ENCODE measurements at regions not wholly inside any gene's neighbourhood (a gene's known extent, or its start where the extent isn't known, plus 50 kb on each side); places are given as distances from the start of the nearest gene placed in this dataset.
"Not testable (repeated sequence)": the region's sequence is repeated elsewhere in the genome, so short reads cannot be mapped to it uniquely, and the experiment has no call there.

GRCh38 chr21:7943534-7943933 lies 2577.8 kb upstream of the TPTE start:
- peaks cover 0 to 49% of the 10 kb centered on the region in 2 donors for H3K36me3 Mint-ChIP-seq
- not testable (repeated sequence) for ATAC-seq (ENCODE audit: low read depth in 2 of 2); H3K27ac Mint-ChIP-seq; DNase-seq; H3K27me3 Mint-ChIP-seq; H3K4me3 Mint-ChIP-seq
- peaks cover 0 to 37% (median 0%) of the 10 kb centered on the region in 3 donors for H3K4me1 Mint-ChIP-seq
- peaks cover 0 to 100% (median 0%) of the 10 kb centered on the region in 7 donors for H3K9me3 Mint-ChIP-seq

- peaks cover 0 to 100% (median 0%) of the 10 kb centered on the region in 7 donors for H3K9me3 Mint-ChIP-seq
- H3K36me3 Mint-ChIP-seq, result peaks cover 0 to 69% of the 10 kb centered on the region in 2 donors
- no peak overlapping the region for H3K4me3 Mint-ChIP-seq
- no peaks in the 10 kb centered on the region for H3K27me3 Mint-ChIP-seq
- H3K4me1 Mint-ChIP-seq, result peaks cover 0 to 23% (median 0%) of the 10 kb centered on the region in 3 donors
- no peak overlapping the region for H3K27ac Mint-ChIP-seq
- ATAC-seq (ENCODE audit: low read depth in 2 of 2) (no peak), DNase-seq (no peak)
These were observed 2574.0 kb upstream of the TPTE start for GRCh38 chr21:7947422-7947821.

GRCh38 chr21:7948727-7949126 lies 2572.7 kb upstream of the TPTE start:
- Mint-ChIP-seq H3K4me1 (peaks cover 0 to 18% (median 0%) of the 10 kb centered on the region in 3 donors), H3K27ac (peak overlapping the region in 1 of 6 donors; percentile 25), H3K9me3 (peaks cover 0 to 100% (median 0%) of the 10 kb centered on the region in 7 donors), H3K36me3 (peaks cover 0 to 71% of the 10 kb centered on the region in 2 donors)
- ATAC-seq (ENCODE audit: low read depth in 2 of 2); H3K27me3 Mint-ChIP-seq; H3K4me3 Mint-ChIP-seq; DNase-seq: not testable (repeated sequence)

GRCh38 chr21:7949882-7950281 lies 2571.5 kb upstream of the TPTE start:
- peaks cover 0 to 71% of the 10 kb centered on the region in 2 donors for H3K36me3 Mint-ChIP-seq
- H3K9me3 Mint-ChIP-seq, result peaks cover 0 to 100% (median 0%) of the 10 kb centered on the region in 7 donors
- not testable (repeated sequence) for H3K27me3 Mint-ChIP-seq; ATAC-seq (ENCODE audit: low read depth in 2 of 2); DNase-seq; H3K4me3 Mint-ChIP-seq; H3K27ac Mint-ChIP-seq
- peaks cover 0 to 12% (median 0%) of the 10 kb centered on the region in 3 donors for H3K4me1 Mint-ChIP-seq

DNA sequence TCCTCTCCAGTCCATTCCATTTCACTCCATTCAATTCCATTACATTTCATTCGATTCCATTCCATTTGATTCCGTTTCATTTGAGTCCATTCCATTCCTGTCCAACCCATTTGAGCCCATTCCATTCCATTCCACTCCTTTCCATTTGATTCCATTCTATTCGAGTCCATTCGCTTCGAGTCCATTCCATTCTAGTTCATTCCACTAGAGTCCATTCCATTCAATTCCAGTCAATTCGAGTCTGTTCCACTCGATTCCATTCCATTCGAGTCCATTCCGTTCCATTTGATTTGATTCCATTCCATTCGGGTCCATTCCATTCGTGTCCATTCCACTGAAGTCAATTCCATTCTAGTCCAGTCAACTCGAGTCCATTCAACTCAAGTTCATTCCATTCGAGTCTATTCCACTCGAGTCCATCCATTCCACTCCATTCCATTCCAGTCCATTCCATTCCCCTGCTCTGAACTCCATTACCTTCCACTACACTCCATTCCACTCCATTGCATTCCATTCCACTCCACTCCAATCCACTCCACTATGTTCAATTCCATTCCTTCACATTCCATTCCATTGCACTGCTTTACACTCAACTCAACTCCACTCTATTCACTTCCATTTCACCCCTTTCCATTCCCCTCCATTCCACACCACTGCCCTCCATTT lies 2569.4 kb upstream of the TPTE start:
- Mint-ChIP-seq H3K27me3 (no peaks in the 10 kb centered on the region), H3K4me1 (peaks cover 0 to 14% (median 0%) of the 10 kb centered on the region in 3 donors), H3K27ac (no peak overlapping the region), H3K4me3 (no peak overlapping the region), H3K36me3 (peaks cover 0 to 80% of the 10 kb centered on the region in 2 donors), H3K9me3 (peaks cover 0 to 99% (median 0%) of the 10 kb centered on the region in 7 donors)
- no peak for DNase-seq
- ATAC-seq (ENCODE audit: low read depth in 2 of 2), result no peak

DNA sequence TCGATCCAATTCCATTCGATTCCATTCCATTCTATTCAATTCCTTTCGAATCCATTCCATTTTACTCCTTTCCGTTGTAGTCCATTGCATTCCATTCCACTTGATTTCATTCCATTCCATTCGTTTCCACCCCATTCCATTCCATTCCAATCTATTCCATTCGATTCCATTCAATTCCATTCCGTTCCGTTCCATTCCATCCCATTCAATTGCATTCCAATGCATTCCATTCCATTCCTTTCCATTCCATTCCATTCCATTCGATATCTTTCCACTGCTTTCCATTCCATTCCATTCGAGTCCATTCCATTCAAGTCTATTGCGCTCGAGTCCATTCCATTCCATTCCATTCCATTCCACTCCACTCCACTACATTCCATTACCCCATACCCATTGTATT lies 2568.7 kb upstream of the TPTE start:
- no peak for ATAC-seq (ENCODE audit: low read depth in 2 of 2)
- H3K4me1 Mint-ChIP-seq, result peaks cover 0 to 15% (median 0%) of the 10 kb centered on the region in 3 donors
- H3K9me3 Mint-ChIP-seq, result peaks cover 0 to 99% (median 0%) of the 10 kb centered on the region in 7 donors
- no peak overlapping the region for H3K27ac Mint-ChIP-seq
- no peak for DNase-seq
- H3K27me3 Mint-ChIP-seq, result no peaks in the 10 kb centered on the region
- no peak overlapping the region for H3K4me3 Mint-ChIP-seq
- peaks cover 0 to 80% of the 10 kb centered on the region in 2 donors for H3K36me3 Mint-ChIP-seq

DNA sequence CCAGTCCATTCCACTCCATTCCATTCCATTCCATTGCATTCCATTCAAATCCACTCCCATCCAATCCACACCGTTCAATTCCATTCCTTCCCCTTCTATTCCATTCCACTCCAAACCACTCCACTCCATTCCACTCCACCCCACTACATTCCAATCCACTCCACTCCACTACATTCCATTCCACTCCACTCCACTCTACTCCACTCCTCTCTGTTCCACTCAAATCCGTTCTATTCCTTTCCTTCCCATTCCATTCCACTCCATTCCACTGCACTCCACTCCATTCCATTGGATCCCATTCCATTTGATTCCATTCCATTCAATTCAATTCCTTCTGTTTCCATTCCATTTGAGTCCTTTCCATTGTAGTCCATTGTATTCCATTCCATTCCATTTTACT lies 2568.3 kb upstream of the TPTE start:
- no peak for ATAC-seq (ENCODE audit: low read depth in 2 of 2)
- H3K9me3 Mint-ChIP-seq, result peaks cover 0 to 99% (median 0%) of the 10 kb centered on the region in 7 donors
- H3K4me3 Mint-ChIP-seq, result no peak overlapping the region
- no peak overlapping the region for H3K27ac Mint-ChIP-seq
- no peak for DNase-seq
- H3K4me1 Mint-ChIP-seq, result peaks cover 0 to 18% (median 0%) of the 10 kb centered on the region in 3 donors
- H3K27me3 Mint-ChIP-seq, result no peaks in the 10 kb centered on the region
- peaks cover 0 to 79% of the 10 kb centered on the region in 2 donors for H3K36me3 Mint-ChIP-seq

DNA sequence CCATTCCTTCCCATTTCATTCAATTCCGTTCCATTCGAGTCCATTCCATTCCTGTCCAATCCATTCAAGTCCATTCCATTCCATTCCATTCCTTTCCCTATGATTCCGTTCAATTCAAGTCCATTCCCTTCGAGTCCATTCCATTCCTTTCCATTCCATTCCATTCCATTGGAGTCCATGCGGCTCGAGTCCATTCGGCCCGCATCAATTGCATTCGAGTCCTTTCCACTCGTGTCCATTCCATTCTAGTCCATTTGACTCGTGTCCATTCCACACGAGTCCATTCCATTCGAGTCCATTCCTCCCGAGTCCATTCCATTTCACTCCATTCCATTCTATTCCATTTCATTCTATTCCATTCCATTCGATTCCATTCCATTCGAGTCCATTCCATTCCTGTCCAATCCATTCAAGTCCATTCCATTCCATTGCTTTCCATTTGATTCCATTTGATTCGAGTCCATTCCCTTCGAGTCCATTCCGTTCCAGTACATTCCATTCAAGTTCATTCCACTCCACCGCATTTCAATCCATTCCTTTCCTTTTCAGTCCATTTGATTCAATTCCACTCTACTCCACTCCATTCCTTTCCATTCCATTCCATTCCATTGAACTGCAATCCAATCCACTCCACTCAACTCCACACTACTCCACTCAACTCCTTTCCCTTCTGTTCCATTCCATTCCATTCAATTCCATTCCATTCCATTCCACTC lies 2565.9 kb upstream of the TPTE start:
- H3K36me3 Mint-ChIP-seq, result peaks cover 0 to 62% of the 10 kb centered on the region in 2 donors
- H3K9me3 Mint-ChIP-seq, result peaks cover 13 to 93% (median 17%) of the 10 kb centered on the region in 7 donors
- ATAC-seq (ENCODE audit: low read depth in 2 of 2); H3K27me3 Mint-ChIP-seq; DNase-seq; H3K4me3 Mint-ChIP-seq: not testable (repeated sequence)
- peaks cover 0 to 18% (median 0%) of the 10 kb centered on the region in 3 donors for H3K4me1 Mint-ChIP-seq
- H3K27ac Mint-ChIP-seq, result peak overlapping the region in 1 of 6 donors; percentile 27

DNA sequence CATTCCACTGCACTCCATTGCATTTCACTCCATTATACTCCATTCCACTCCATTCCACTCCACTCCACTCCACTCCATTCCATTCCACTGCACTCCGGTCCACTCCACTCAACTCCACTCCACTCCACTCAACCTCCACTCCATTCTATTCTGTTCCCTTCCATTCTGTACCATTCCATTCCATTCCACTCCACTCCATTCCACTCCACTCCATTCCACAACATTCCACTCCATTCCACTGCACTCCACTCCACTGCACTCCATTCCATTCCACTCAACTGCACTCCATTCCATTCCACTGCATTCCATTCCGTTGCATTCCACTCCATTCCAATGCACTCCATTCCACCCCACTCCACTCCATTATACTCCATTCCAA lies 2565.3 kb upstream of the TPTE start:
- not testable (repeated sequence) for H3K27ac Mint-ChIP-seq; ATAC-seq (ENCODE audit: low read depth in 2 of 2); H3K4me3 Mint-ChIP-seq; DNase-seq; H3K27me3 Mint-ChIP-seq
- H3K4me1 Mint-ChIP-seq, result peaks cover 0 to 18% (median 0%) of the 10 kb centered on the region in 3 donors
- H3K9me3 Mint-ChIP-seq, result peaks cover 18 to 93% (median 22%) of the 10 kb centered on the region in 7 donors
- H3K36me3 Mint-ChIP-seq, result peaks cover 0 to 56% of the 10 kb centered on the region in 2 donors

- Mint-ChIP-seq H3K4me3 (peak overlapping the region in 1 of 8 donors; percentile 61), H3K4me1 (peaks cover 0 to 18% (median 0%) of the 10 kb centered on the region in 3 donors), H3K27ac (peak overlapping the region in 1 of 6 donors; percentile 19), H3K36me3 (peaks cover 0 to 53% of the 10 kb centered on the region in 2 donors), H3K9me3 (peaks cover 27 to 91% (median 33%) of the 10 kb centered on the region in 7 donors)
- H3K27me3 Mint-ChIP-seq; DNase-seq; ATAC-seq (ENCODE audit: low read depth in 2 of 2): not testable (repeated sequence)
These were observed 2564.2 kb upstream of the TPTE start for GRCh38 chr21:7956998-7957712.

- H3K36me3 Mint-ChIP-seq, result peaks cover 5 to 47% of the 10 kb centered on the region in 2 donors
- H3K27me3 Mint-ChIP-seq, result no peaks in the 10 kb centered on the region
- ATAC-seq (ENCODE audit: low read depth in 2 of 2) (no peak), DNase-seq (no peak)
- H3K4me1 Mint-ChIP-seq, result peaks cover 0 to 18% (median 0%) of the 10 kb centered on the region in 3 donors
- peaks cover 33 to 91% (median 38%) of the 10 kb centered on the region in 7 donors for H3K9me3 Mint-ChIP-seq
- H3K4me3 Mint-ChIP-seq, result no peak overlapping the region
- H3K27ac Mint-ChIP-seq, result no peak overlapping the region
These were observed 2563.7 kb upstream of the TPTE start for GRCh38 chr21:7957713-7958064.

Measured in naive B cell (primary cell).